K562 (cell line): ENCODE measurements at regions not wholly inside any gene's neighbourhood (a gene's known extent, or its start where the extent isn't known, plus 50 kb on each side); places are given as distances from the start of the nearest gene placed in this dataset.

Experiments
- ATAC-seq: fragments of 200-7000 bp; cut with Tn5 transposase; 3 replicates; pipeline ENCODE4 v1.9.1; 2020; ENCODE audit warnings: moderate library complexity
- BruUV-seq: library from RNA; stranded (reverse); fragments of 400-500 nt; replicated peaks from 2 replicates; lab custom pipeline; 2021; lab: Mats Ljungman, UMichigan
- CTCF ChIA-PET: fragments of 300-600 bp; formaldehyde crosslinking; extraction: SDS; loops from one replicate; lab custom pipeline; 2021; ENCODE audit warnings: low intra/inter-chr PET ratio; lab: Yijun Ruan, JAX
- POLR2A ChIA-PET: fragments of 300-600, 350-650 bp; sonication (Branson Sonifier 250); formaldehyde crosslinking; extraction: SDS; loops from one replicate; lab custom pipeline; 2021; ENCODE audit warnings: antibody characterized with exemption, inconsistent platforms; lab: Yijun Ruan, JAX
- DNase-seq, 4 experiments: peaks; one replicate each; pipeline versions ENCODE4 v3.0.0 to v3.0.0-alpha.2; 2011 to 2018; ENCODE audit warnings: low spot score in 3 of 4, mixed read lengths in 3 of 4; ENCODE audit errors: extremely low read depth in 1 of 4
- FAIRE-seq: peaks from 2 replicates; lab custom pipeline; 2011; peaks lifted over from hg19 to GRCh38; lab: Jason Lieb, UNC
- H2AFZ ChIP-seq: 2 replicates; pipeline ENCODE4 v1.6.0; 2011; ENCODE audit warnings: low read depth, low read length, control low read depth, inconsistent platforms
- H3K27ac ChIP-seq: fragments of 200-600 bp; 3 replicates; pipeline ENCODE4 v1.8.0; 2011; ENCODE audit warnings: low read depth, mild to moderate bottlenecking, control low read depth, inconsistent platforms, low read length, moderate library complexity, mixed read lengths; ENCODE audit errors: extremely low read depth
- H3K27me3 ChIP-seq, 2 experiments: fragments of 300-600 bp in 1 of 2; 2 replicates in 1 of 2; 3 replicates in 1 of 2; pipeline versions ENCODE4 v1.6.0 to v1.8.0; 2011; ENCODE audit warnings: inconsistent platforms in 2 of 2, low read length in 2 of 2, mild to moderate bottlenecking in 1 of 2, mixed read lengths in 1 of 2, moderate library complexity in 1 of 2; ENCODE audit not compliant: control insufficient read depth in 2 of 2, insufficient read depth in 2 of 2
- H3K36me3 ChIP-seq: fragments of 300-600 bp; 3 replicates; pipeline ENCODE4 v1.8.0; 2011; ENCODE audit warnings: mild to moderate bottlenecking, low read length, inconsistent platforms; ENCODE audit not compliant: control insufficient read depth, insufficient read depth
- H3K4me1 ChIP-seq, 2 experiments: fragments of 200-600 bp in 1 of 2; replicated peaks in 1 of 2; 2 replicates in 1 of 2; 3 replicates in 1 of 2; pipeline versions ENCODE4 v1.5.1 to v1.8.0; 2011; ENCODE audit warnings: inconsistent platforms in 2 of 2, low read length in 2 of 2, mild to moderate bottlenecking in 1 of 2, mixed read lengths in 1 of 2, moderate library complexity in 1 of 2; ENCODE audit not compliant: control insufficient read depth in 2 of 2, insufficient read depth in 2 of 2
- H3K4me2 ChIP-seq: 2 replicates; pipeline ENCODE4 v1.6.1; 2011; ENCODE audit warnings: low read length, control low read depth, inconsistent platforms, mixed read lengths; ENCODE audit not compliant: insufficient read depth
- H3K4me3 ChIP-seq: fragments of 200-600 bp; sonication (generic), shearing (Covaris generic); 2 replicates; pipeline ENCODE4 v1.5.1; 2016; ENCODE audit warnings: control low read depth, inconsistent platforms
- H3K79me2 ChIP-seq: fragments of 200-600 bp; 3 replicates; pipeline ENCODE4 v1.8.0; 2011; ENCODE audit warnings: low read length, inconsistent platforms; ENCODE audit not compliant: control insufficient read depth, insufficient read depth
- H3K9ac ChIP-seq, 2 experiments: 2 replicates each; pipeline versions ENCODE4 v1.6.0 to v1.6.1; 2011; ENCODE audit warnings: low read depth in 2 of 2, low read length in 2 of 2, control low read depth in 1 of 2, inconsistent platforms in 1 of 2, mild to moderate bottlenecking in 1 of 2, mixed read lengths in 1 of 2; ENCODE audit not compliant: insufficient read depth in 1 of 2
- H3K9me1 ChIP-seq: one replicate; pipeline ENCODE4 v1.6.0; 2011; ENCODE audit warnings: inconsistent platforms, mild to moderate bottlenecking, low read length, moderate library complexity; ENCODE audit not compliant: control insufficient read depth, insufficient read depth
- H3K9me3 ChIP-seq: replicated peaks from 2 replicates; pipeline ENCODE4 v1.5.1; 2011; ENCODE audit warnings: low read depth, low read length, inconsistent platforms; ENCODE audit not compliant: control insufficient read depth, insufficient read depth
- H4K20me1 ChIP-seq: replicated peaks from 2 replicates; pipeline ENCODE4 v1.6.1; 2011; ENCODE audit warnings: low read length, inconsistent platforms, mixed read lengths; ENCODE audit not compliant: control insufficient read depth, insufficient read depth
- E2F3 ChIP-seq: fragments of 250-450 bp; sonication (Bioruptor Pico); IDR thresholded peaks from 2 replicates; pipeline ENCODE4 v1.4.0; 2020; ENCODE audit warnings: mild to moderate bottlenecking
- NCOA1 ChIP-seq: fragments of 450-650 bp; IDR thresholded peaks from 2 replicates; pipeline ENCODE4 v1.6.1; 2016; ENCODE audit warnings: low read depth
- WGBS: fragments of 100-300 bp; shearing (Covaris generic); methylation state at CpG from one replicate; pipeline ENCODE4 v1.1.6; 2016; ENCODE audit warnings: low coverage, mixed read lengths; ENCODE audit not compliant: insufficient coverage; ENCODE audit errors: missing lambda C conversion rate; 5-methylcytosine and 5-hydroxymethylcytosine counted together
- in situ Hi-C: fragments of 300-500 bp; cut with MboI; formaldehyde crosslinking; loops from 4 replicates; pipeline ENCODE4 v1.15.0; 2018; ENCODE audit warnings: inconsistent platforms, mixed read lengths
- intact Hi-C: fragments of 100-400 bp; cut with micrococcal nuclease; formaldehyde crosslinking; loops from 2 replicates; pipeline ENCODE4 v1.14.2; 2022
- TF ChIP-seq, protein P1 (sequence below): fragments of 450-650 bp; conservative IDR thresholded peaks from 2 replicates; pipeline ENCODE4 v1.6.1; 2016; ENCODE audit warnings: missing genetic modification characterization, low read depth, mild to moderate bottlenecking, control low read depth, missing compliant biosample characterization
- TF ChIP-seq, protein P2 (sequence below): sonication (generic); formaldehyde crosslinking; IDR thresholded peaks from 2 replicates; pipeline ENCODE4 v1.4.0; 2020; ENCODE audit warnings: mild to moderate bottlenecking, missing genetic modification reagents
- TF ChIP-seq, protein P3 (sequence below): fragments of 450-650 bp; IDR thresholded peaks from 2 replicates; pipeline ENCODE4 v1.6.1; 2014; ENCODE audit warnings: low read depth, mild to moderate bottlenecking, moderate library complexity, borderline replicate concordance

DNA sequence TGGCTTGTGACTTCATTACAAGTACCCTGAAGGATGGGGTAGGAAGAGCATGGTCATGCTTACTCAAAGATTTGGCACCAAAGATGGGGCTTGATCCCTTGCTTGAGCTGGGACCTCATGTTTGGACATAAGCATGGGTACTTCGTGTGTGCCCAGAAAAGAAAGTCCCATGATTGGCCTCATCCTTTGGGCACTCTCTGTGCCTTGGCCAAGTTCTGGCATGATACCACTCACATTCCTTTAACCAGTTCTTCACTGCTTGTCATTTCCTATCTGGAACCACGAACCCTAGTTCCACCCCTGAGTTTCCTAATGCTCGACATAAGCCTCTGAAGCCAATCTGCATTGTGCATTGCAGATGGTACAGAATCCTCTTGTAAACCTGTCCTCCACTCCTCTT lies 107.0 kb downstream of the NAV1 start:
- BruUV-seq: no TSS peak
- TF ChIP-seq, protein P1, sequence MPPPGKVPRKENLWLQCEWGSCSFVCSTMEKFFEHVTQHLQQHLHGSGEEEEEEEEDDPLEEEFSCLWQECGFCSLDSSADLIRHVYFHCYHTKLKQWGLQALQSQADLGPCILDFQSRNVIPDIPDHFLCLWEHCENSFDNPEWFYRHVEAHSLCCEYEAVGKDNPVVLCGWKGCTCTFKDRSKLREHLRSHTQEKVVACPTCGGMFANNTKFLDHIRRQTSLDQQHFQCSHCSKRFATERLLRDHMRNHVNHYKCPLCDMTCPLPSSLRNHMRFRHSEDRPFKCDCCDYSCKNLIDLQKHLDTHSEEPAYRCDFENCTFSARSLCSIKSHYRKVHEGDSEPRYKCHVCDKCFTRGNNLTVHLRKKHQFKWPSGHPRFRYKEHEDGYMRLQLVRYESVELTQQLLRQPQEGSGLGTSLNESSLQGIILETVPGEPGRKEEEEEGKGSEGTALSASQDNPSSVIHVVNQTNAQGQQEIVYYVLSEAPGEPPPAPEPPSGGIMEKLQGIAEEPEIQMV (tag): no peak
- TF ChIP-seq, protein P2, sequence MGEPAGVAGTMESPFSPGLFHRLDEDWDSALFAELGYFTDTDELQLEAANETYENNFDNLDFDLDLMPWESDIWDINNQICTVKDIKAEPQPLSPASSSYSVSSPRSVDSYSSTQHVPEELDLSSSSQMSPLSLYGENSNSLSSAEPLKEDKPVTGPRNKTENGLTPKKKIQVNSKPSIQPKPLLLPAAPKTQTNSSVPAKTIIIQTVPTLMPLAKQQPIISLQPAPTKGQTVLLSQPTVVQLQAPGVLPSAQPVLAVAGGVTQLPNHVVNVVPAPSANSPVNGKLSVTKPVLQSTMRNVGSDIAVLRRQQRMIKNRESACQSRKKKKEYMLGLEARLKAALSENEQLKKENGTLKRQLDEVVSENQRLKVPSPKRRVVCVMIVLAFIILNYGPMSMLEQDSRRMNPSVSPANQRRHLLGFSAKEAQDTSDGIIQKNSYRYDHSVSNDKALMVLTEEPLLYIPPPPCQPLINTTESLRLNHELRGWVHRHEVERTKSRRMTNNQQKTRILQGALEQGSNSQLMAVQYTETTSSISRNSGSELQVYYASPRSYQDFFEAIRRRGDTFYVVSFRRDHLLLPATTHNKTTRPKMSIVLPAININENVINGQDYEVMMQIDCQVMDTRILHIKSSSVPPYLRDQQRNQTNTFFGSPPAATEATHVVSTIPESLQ: no peak
- TF ChIP-seq, protein P3, sequence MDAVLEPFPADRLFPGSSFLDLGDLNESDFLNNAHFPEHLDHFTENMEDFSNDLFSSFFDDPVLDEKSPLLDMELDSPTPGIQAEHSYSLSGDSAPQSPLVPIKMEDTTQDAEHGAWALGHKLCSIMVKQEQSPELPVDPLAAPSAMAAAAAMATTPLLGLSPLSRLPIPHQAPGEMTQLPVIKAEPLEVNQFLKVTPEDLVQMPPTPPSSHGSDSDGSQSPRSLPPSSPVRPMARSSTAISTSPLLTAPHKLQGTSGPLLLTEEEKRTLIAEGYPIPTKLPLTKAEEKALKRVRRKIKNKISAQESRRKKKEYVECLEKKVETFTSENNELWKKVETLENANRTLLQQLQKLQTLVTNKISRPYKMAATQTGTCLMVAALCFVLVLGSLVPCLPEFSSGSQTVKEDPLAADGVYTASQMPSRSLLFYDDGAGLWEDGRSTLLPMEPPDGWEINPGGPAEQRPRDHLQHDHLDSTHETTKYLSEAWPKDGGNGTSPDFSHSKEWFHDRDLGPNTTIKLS: no peak
- TF ChIP-seq E2F3 (CRISPR knock-in tag): no peak
- TF ChIP-seq NCOA1: no peak
- 25% methylated on average over 3 of the region's 3 CpGs for WGBS

More for the DNA sequence above, 107.0 kb downstream of the NAV1 start:
- POLR2A ChIA-PET: interaction anchor here (0.6 to 5.7 kb wide), 2 partner anchors 8 to 32 kb away, joined by 3 to 29 read pairs; no protein-coding TSS in a partner anchor
- Histone ChIP-seq H3K4me2 (no peak overlapping the region), H3K4me3 (no peak overlapping the region), H3K4me1 (peaks cover 22 to 33% of the 10 kb centered on the region in 2 experiments), H3K36me3 (0 out of 3 replicates have a peak, but pooled peaks cover under 1% of the 10 kb centered on the region), H3K9ac (no peak overlapping the region), H4K20me1 (no peaks in the 10 kb centered on the region), H3K9me3 (no peaks in the 10 kb centered on the region), H3K27ac (no peak overlapping the region), H3K79me2 (peaks cover 23% of the 10 kb centered on the region; the same call in 2 of the 3 replicates), H3K27me3 (peaks cover 0 to 10% of the 10 kb centered on the region in 2 experiments; a peak in 1 of 5 replicates), H3K9me1 (no peaks in the 10 kb centered on the region), H2AFZ (no peak overlapping the region)
- no peak for FAIRE-seq
- ATAC-seq: no peak
- DNase-seq: no peak
- in situ Hi-C loops (no loop called here), intact Hi-C loops (no loop called here)
- CTCF ChIA-PET: no interaction called here
